SHP77 treated with DMSO at 0.1 percent for 48 hours (cell line): ENCODE measurements at regions not wholly inside any gene's neighbourhood (a gene's known extent, or its start where the extent isn't known, plus 50 kb on each side); places are given as distances from the start of the nearest gene placed in this dataset.

Experiments used
- DNase-seq: peaks from one replicate; lab custom pipeline; 2025; lab: John Stamatoyannopoulos, UW

GRCh38 chr17:79444198-79444597, 166.7 kb downstream of the RBFOX3 start:
- DNase-seq = no peak

- no peak for DNase-seq
Measured at GRCh38 chr17:79443026-79443425, 167.8 kb downstream of the RBFOX3 start.

- DNase-seq = no peak
Measured at GRCh38 chr17:79441356-79442160, 169.3 kb downstream of the RBFOX3 start.

- no peak for DNase-seq
Measured at GRCh38 chr17:79440251-79440650, 170.6 kb downstream of the RBFOX3 start.

- DNase-seq = no peak
Measured at GRCh38 chr17:79439493-79439892, 171.4 kb downstream of the RBFOX3 start.

GRCh38 chr17:79438546-79439334, 172.1 kb downstream of the RBFOX3 start:
- no peak for DNase-seq

- DNase-seq = no peak
Measured at GRCh38 chr17:79438058-79438457, 172.8 kb downstream of the RBFOX3 start.

GRCh38 chr17:79437081-79437480, 173.8 kb downstream of the RBFOX3 start:
- no peak for DNase-seq

- no peak for DNase-seq
Measured at GRCh38 chr17:79435962-79436361, 174.9 kb downstream of the RBFOX3 start.

- no peak for DNase-seq
Measured at GRCh38 chr17:79435296-79435695, 175.6 kb downstream of the RBFOX3 start.

- DNase-seq = no peak
Measured at GRCh38 chr17:79434215-79434614, 176.6 kb downstream of the RBFOX3 start.

- no peak for DNase-seq
Measured at GRCh38 chr17:79433379-79433778, 177.5 kb downstream of the RBFOX3 start.

- no peak for DNase-seq
Measured at GRCh38 chr17:79431175-79431574, 179.7 kb downstream of the RBFOX3 start.

GRCh38 chr17:79429864-79430494, 180.9 kb downstream of the RBFOX3 start:
- no peak for DNase-seq

GRCh38 chr17:79428988-79429387, 181.9 kb downstream of the RBFOX3 start:
- no peak for DNase-seq

- DNase-seq = no peak
Measured at GRCh38 chr17:79427621-79428539, 183.0 kb downstream of the RBFOX3 start.

- DNase-seq = no peak
Measured at GRCh38 chr17:79425686-79426085, 185.2 kb downstream of the RBFOX3 start.

- no peak for DNase-seq
Measured at GRCh38 chr17:79424471-79425185, 186.2 kb downstream of the RBFOX3 start.

- no peak for DNase-seq
Measured at GRCh38 chr17:79423811-79424465, 186.9 kb downstream of the RBFOX3 start.

- DNase-seq = no peak
Measured at GRCh38 chr17:79422236-79422635, 188.6 kb downstream of the RBFOX3 start.
